ENCODE measurements at regions not wholly inside any gene's neighbourhood (a gene's known extent, or its start where the extent isn't known, plus 50 kb on each side); places are given as distances from the start of the nearest gene placed in this dataset.

- no peaks in the 10 kb centered on the region for H3K9me3 ChIP-seq
- TF ChIP-seq POLR2A (IDR thresholded peaks at IDR 0.05) = no peak
- TF ChIP-seq CTCF (IDR thresholded peaks at IDR 0.05 in 4 of 5, conservative IDR thresholded peaks at IDR 0.05 in 1 of 5) = no peak
- in situ Hi-C loops (cut with MboI; ENCODE audit: low sequenced_read_pairs in 4 of 4) = no loop called here
- ATAC-seq (no peak), DNase-seq (no peak)
- intact Hi-C loops (cut with DNase I; ENCODE audit: low total_unique reads) = no loop called here
- H3K27ac ChIP-seq = no peak overlapping the region
- no peaks in the 10 kb centered on the region for H3K36me3 ChIP-seq
- no peak overlapping the region for H3K4me3 ChIP-seq
- H3K27me3 ChIP-seq = peaks cover 0 to 3% (median 0%) of the 10 kb centered on the region in 3 donors
- no peaks in the 10 kb centered on the region for H3K4me1 ChIP-seq
Observed at GRCh38 chr22:27051407-27051806, 394.0 kb downstream of the MIAT start.

GRCh38 chr22:27057717-27058116, 400.3 kb downstream of the MIAT start:
- peaks cover 0 to 9% (median 7%) of the 10 kb centered on the region in 3 donors for H3K27me3 ChIP-seq

GRCh38 chr22:27060190-27060589, 402.8 kb downstream of the MIAT start:
- no peaks in the 10 kb centered on the region for H3K9me3 ChIP-seq
- intact Hi-C loops (cut with DNase I; ENCODE audit: low total_unique reads) (no loop called here), in situ Hi-C loops (cut with MboI; ENCODE audit: low sequenced_read_pairs in 4 of 4) (no loop called here)
- no peaks in the 10 kb centered on the region for H3K36me3 ChIP-seq
- DNase-seq (no peak), ATAC-seq (no peak)
- H3K4me3 ChIP-seq = no peak overlapping the region
- no peak overlapping the region for H3K27ac ChIP-seq
- H3K27me3 ChIP-seq = peaks cover 0 to 16% (median 15%) of the 10 kb centered on the region in 3 donors
- H3K4me1 ChIP-seq = no peaks in the 10 kb centered on the region
- TF ChIP-seq POLR2A (IDR thresholded peaks at IDR 0.05) (no peak), CTCF (IDR thresholded peaks at IDR 0.05 in 4 of 5, conservative IDR thresholded peaks at IDR 0.05 in 1 of 5) (no peak)

More at GRCh38 chr22:27057717-27058116, 400.3 kb downstream of the MIAT start:
- no peak overlapping the region for H3K27ac ChIP-seq
- no peaks in the 10 kb centered on the region for H3K4me1 ChIP-seq
- no peaks in the 10 kb centered on the region for H3K36me3 ChIP-seq
- intact Hi-C loops (cut with DNase I; ENCODE audit: low total_unique reads) (no loop called here), in situ Hi-C loops (cut with MboI; ENCODE audit: low sequenced_read_pairs in 4 of 4) (no loop called here)
- TF ChIP-seq CTCF (IDR thresholded peaks at IDR 0.05 in 4 of 5, conservative IDR thresholded peaks at IDR 0.05 in 1 of 5) (no peak), POLR2A (IDR thresholded peaks at IDR 0.05) (no peak)
- no peaks in the 10 kb centered on the region for H3K9me3 ChIP-seq
- DNase-seq (no peak), ATAC-seq (no peak)
- no peak overlapping the region for H3K4me3 ChIP-seq

- Histone ChIP-seq H3K4me3 (no peak overlapping the region), H3K4me1 (no peaks in the 10 kb centered on the region), H3K9me3 (no peaks in the 10 kb centered on the region), H3K36me3 (no peaks in the 10 kb centered on the region), H3K27me3 (peaks cover 0 to 26% (median 17%) of the 10 kb centered on the region in 3 donors), H3K27ac (no peak overlapping the region)
- ATAC-seq (no peak), DNase-seq (no peak)
- intact Hi-C loops (cut with DNase I; ENCODE audit: low total_unique reads) = no loop called here
- in situ Hi-C loops (cut with MboI; ENCODE audit: low sequenced_read_pairs in 4 of 4) = no loop called here
- TF ChIP-seq CTCF (IDR thresholded peaks at IDR 0.05 in 4 of 5, conservative IDR thresholded peaks at IDR 0.05 in 1 of 5) (no peak), POLR2A (IDR thresholded peaks at IDR 0.05) (no peak)
Observed at GRCh38 chr22:27062910-27063309, 405.5 kb downstream of the MIAT start.

- no peak for TF ChIP-seq CTCF (IDR thresholded peaks at IDR 0.05 in 4 of 5, conservative IDR thresholded peaks at IDR 0.05 in 1 of 5)
- no peak for TF ChIP-seq POLR2A (IDR thresholded peaks at IDR 0.05)
- H3K4me1 ChIP-seq = no peaks in the 10 kb centered on the region
- ATAC-seq (no peak), DNase-seq (no peak)
- H3K4me3 ChIP-seq = no peak overlapping the region
- H3K36me3 ChIP-seq = no peaks in the 10 kb centered on the region
- in situ Hi-C loops (cut with MboI; ENCODE audit: low sequenced_read_pairs in 4 of 4) = no loop called here
- intact Hi-C loops (cut with DNase I; ENCODE audit: low total_unique reads) = no loop called here
- no peak overlapping the region for H3K27ac ChIP-seq
- peaks cover under 1 to 26% (median 17%) of the 10 kb centered on the region in 3 donors for H3K27me3 ChIP-seq
- H3K9me3 ChIP-seq = no peaks in the 10 kb centered on the region
Observed at GRCh38 chr22:27063406-27063805, 406.0 kb downstream of the MIAT start.

All from gastrocnemius medialis (tissue), 4 donors.